ENCODE measurements at regions not wholly inside any gene's neighbourhood (a gene's known extent, or its start where the extent isn't known, plus 50 kb on each side); places are given as distances from the start of the nearest gene placed in this dataset.

DNA sequence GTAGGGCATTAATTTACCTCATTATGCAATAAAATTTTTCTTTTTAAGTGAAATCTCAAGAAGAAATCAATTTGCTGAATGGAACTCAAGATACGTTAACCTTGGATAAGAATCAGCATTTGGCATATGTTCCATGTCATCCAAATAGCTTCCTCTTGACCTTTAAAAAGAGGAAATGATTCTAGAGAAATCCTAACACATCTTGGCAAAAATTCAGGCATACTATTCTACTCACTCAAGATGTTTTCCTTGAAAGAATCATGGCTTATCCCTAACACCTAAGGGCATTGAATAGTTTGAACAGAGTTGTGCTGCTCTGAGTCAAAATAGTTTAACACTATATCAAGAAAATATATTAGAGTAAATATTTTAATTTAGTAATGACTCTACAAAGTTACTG is 678.0 kb downstream of the EPHA4 start:
- Histone ChIP-seq H3K9me3 (no peaks in the 10 kb centered on the region), H3K4me3 (no peak overlapping the region), H3K27me3 (no peaks in the 10 kb centered on the region), H3K4me1 (no peaks in the 10 kb centered on the region), H3K27ac (no peak overlapping the region), H3K36me3 (replicated peaks in 1 of 2; ENCODE audit: insufficient read depth in 1 of 2, low read depth in 2 of 2) (no peaks in the 10 kb centered on the region)
- ATAC-seq = no peak
- WGBS, 2 donors = 21 to 40% methylated on average over 1 of the region's 1 CpG
- intact Hi-C loops (cut with DNase I) = no loop called here
- TF ChIP-seq, protein P1, sequence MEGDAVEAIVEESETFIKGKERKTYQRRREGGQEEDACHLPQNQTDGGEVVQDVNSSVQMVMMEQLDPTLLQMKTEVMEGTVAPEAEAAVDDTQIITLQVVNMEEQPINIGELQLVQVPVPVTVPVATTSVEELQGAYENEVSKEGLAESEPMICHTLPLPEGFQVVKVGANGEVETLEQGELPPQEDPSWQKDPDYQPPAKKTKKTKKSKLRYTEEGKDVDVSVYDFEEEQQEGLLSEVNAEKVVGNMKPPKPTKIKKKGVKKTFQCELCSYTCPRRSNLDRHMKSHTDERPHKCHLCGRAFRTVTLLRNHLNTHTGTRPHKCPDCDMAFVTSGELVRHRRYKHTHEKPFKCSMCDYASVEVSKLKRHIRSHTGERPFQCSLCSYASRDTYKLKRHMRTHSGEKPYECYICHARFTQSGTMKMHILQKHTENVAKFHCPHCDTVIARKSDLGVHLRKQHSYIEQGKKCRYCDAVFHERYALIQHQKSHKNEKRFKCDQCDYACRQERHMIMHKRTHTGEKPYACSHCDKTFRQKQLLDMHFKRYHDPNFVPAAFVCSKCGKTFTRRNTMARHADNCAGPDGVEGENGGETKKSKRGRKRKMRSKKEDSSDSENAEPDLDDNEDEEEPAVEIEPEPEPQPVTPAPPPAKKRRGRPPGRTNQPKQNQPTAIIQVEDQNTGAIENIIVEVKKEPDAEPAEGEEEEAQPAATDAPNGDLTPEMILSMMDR (IDR thresholded peaks at IDR 0.05) = no peak
- no peak for TF ChIP-seq POLR2A (IDR thresholded peaks at IDR 0.05)
- no peak for DNase-seq

GRCh38 chr2:220899492-220899891 is 672.6 kb downstream of the EPHA4 start:
- no peak overlapping the region for H3K4me3 ChIP-seq
- H3K4me1 ChIP-seq = no peaks in the 10 kb centered on the region
- no peaks in the 10 kb centered on the region for H3K9me3 ChIP-seq
- no peaks in the 10 kb centered on the region for H3K36me3 ChIP-seq (replicated peaks in 1 of 2; ENCODE audit: insufficient read depth in 1 of 2, low read depth in 2 of 2)
- ATAC-seq = no peak
- H3K27ac ChIP-seq = no peak overlapping the region
- intact Hi-C loops (cut with DNase I) = no loop called here
- WGBS, 2 donors = 56 to 67% methylated on average over 1 of the region's 1 CpG
- no peak for DNase-seq
- no peak for TF ChIP-seq POLR2A (IDR thresholded peaks at IDR 0.05)
- TF ChIP-seq, protein P1 (IDR thresholded peaks at IDR 0.05) = no peak
- no peaks in the 10 kb centered on the region for H3K27me3 ChIP-seq

- Histone ChIP-seq H3K27ac (no peak overlapping the region), H3K9me3 (no peaks in the 10 kb centered on the region), H3K4me3 (no peak overlapping the region), H3K4me1 (no peaks in the 10 kb centered on the region), H3K27me3 (no peaks in the 10 kb centered on the region), H3K36me3 (replicated peaks in 1 of 2; ENCODE audit: insufficient read depth in 1 of 2, low read depth in 2 of 2) (no peaks in the 10 kb centered on the region)
- intact Hi-C loops (cut with DNase I) = no loop called here
- no peak for DNase-seq
- WGBS, 2 donors = 85 to 95% methylated on average over 2 of the region's 2 CpGs
- TF ChIP-seq, protein P1 (IDR thresholded peaks at IDR 0.05) = no peak
- TF ChIP-seq POLR2A (IDR thresholded peaks at IDR 0.05) = no peak
- ATAC-seq = no peak
These were observed 668.1 kb downstream of the EPHA4 start for GRCh38 chr2:220904015-220904414.

DNA sequence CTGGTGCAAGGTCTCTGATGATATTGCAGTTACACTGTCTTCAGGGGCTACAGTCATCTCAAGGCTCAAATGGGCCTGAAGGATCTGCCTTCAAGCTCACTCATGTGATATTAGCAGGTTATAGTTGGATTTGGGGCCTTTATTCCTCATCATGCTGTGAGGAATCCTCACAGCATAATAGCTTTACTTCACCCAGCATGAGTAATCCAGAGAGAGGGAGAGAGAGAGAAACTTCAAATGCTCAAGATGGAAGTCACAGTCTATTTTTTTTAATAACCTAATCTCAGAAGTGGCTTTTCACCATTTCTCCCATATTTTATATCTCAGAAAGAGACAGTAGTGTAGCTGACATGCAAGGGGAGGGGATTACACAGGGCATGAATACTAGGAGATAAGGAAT is 658.7 kb downstream of the EPHA4 start:
- Histone ChIP-seq H3K36me3 (replicated peaks in 1 of 2; ENCODE audit: insufficient read depth in 1 of 2, low read depth in 2 of 2) (no peaks in the 10 kb centered on the region), H3K4me3 (no peak overlapping the region), H3K27me3 (no peaks in the 10 kb centered on the region), H3K9me3 (no peaks in the 10 kb centered on the region), H3K27ac (no peak overlapping the region), H3K4me1 (no peaks in the 10 kb centered on the region)
- intact Hi-C loops (cut with DNase I) = no loop called here
- TF ChIP-seq POLR2A (IDR thresholded peaks at IDR 0.05) = no peak
- TF ChIP-seq, protein P1 (IDR thresholded peaks at IDR 0.05) = no peak
- DNase-seq (no peak), ATAC-seq (no peak)

DNA sequence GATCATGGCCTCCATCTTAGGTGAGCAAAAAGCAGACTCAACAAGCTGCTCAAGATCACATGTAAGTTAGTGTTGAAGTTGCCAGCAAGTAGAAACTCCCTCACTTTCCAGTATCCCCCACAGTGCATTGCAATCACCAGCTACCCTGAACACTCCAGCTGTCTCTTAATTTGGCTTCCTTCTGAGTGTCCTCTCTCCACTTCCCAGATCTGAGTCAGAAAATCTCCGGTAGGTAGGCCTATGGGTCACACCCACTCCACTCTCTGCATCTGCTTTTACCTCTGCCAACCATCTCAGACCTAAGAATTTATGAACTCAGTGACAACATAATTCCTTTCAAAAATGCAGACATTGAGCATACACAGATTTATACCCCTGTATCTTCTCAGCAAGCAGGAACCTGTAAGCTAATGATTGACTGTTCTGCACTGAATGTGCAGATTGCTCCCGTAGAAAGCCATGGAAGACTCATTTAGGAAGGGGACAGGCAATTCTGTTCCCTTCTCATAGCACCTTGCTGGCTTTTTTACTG is 656.9 kb downstream of the EPHA4 start:
- DNase-seq (no peak), ATAC-seq (no peak)
- Histone ChIP-seq H3K36me3 (replicated peaks in 1 of 2; ENCODE audit: insufficient read depth in 1 of 2, low read depth in 2 of 2) (no peaks in the 10 kb centered on the region), H3K9me3 (no peaks in the 10 kb centered on the region), H3K4me1 (no peaks in the 10 kb centered on the region), H3K27ac (no peak overlapping the region), H3K27me3 (no peaks in the 10 kb centered on the region), H3K4me3 (no peak overlapping the region)
- WGBS, 2 donors = 48 to 59% methylated on average over 2 of the region's 2 CpGs
- TF ChIP-seq, protein P1 (IDR thresholded peaks at IDR 0.05) = no peak
- TF ChIP-seq POLR2A (IDR thresholded peaks at IDR 0.05) = no peak
- intact Hi-C loops (cut with DNase I) = no loop called here

Measured in body of pancreas (tissue), 4 donors.